KOPT-K1 (cell line): ENCODE measurements at regions not wholly inside any gene's neighbourhood (a gene's known extent, or its start where the extent isn't known, plus 50 kb on each side); places are given as distances from the start of the nearest gene placed in this dataset.
"Not testable (repeated sequence)": the region's sequence is repeated elsewhere in the genome, so short reads cannot be mapped to it uniquely, and the experiment has no call there.

Source experiments
- H3K27ac ChIP-seq: fragments of 200-600 bp; sonication (generic); 2 replicates; pipeline ENCODE4 v1.5.1; 2016; ENCODE audit warnings: antibody characterized with exemption, mild to moderate bottlenecking, low read depth, low read length; ENCODE audit not compliant: poor library complexity, severe bottlenecking
- H3K36me3 ChIP-seq: fragments of 200-600 bp; sonication (generic); 2 replicates; pipeline ENCODE4 v1.5.1; 2017; ENCODE audit warnings: antibody characterized with exemption, mild to moderate bottlenecking, low read length, moderate library complexity; ENCODE audit not compliant: insufficient read depth
- H3K9me3 ChIP-seq: fragments of 200-600 bp; sonication (generic); 2 replicates; pipeline ENCODE4 v1.5.1; 2017; ENCODE audit warnings: antibody characterized with exemption, low read length, mild to moderate bottlenecking; ENCODE audit not compliant: insufficient read depth, poor library complexity, severe bottlenecking

DNA sequence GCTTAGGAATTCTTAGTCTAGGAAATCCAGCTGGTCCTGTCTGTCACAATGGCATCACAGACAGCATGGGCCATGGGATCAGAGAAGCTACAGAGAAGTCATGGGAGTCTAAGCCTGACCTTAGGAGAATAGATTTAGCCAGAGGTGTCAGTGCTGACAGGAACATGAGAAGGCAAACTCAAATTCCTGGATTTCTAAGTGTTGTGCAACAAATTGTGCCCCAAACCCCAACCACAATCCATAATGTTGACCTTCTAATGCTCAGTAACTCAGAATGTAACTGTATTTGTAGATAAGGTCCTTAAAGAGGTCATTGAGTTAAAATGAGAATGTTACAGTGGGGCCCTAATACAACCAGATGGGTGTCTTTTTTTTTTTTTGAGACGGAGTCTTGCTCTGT lies 95.9 kb upstream of the RHOBTB1 start:
- Histone ChIP-seq H3K9me3 (no peaks in the 10 kb centered on the region), H3K27ac (no peak overlapping the region), H3K36me3 (no peaks in the 10 kb centered on the region)

DNA sequence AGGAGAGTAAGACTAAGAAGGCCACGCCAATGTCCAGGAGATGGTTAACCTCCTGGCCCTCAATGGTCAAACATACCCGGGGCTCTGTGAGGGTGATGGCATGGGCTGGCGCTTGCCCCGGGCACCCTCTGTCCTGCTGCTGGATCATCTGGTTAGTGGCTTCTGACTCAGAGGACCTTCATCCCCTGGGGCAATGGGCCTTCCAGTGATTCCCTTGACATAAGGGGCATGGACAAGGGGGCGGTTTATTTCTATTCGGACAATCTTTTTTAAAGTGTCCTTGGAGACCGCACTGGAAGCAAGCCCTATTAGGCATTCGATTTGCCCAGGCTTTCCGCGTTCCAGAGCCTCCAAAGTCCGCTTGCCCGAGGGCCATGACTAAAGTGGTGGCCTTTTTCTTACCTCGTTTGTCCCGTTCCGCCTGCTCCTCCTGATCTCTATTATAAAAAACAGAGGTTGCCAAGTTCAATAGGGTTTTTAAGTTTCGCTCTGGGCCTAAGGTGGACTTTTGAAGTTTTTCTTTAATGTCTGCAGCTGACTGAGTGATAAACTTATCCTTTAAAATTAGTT lies 93.4 kb upstream of the RHOBTB1 start:
- H3K36me3 ChIP-seq, H3K9me3 ChIP-seq, H3K27ac ChIP-seq: not testable (repeated sequence)

DNA sequence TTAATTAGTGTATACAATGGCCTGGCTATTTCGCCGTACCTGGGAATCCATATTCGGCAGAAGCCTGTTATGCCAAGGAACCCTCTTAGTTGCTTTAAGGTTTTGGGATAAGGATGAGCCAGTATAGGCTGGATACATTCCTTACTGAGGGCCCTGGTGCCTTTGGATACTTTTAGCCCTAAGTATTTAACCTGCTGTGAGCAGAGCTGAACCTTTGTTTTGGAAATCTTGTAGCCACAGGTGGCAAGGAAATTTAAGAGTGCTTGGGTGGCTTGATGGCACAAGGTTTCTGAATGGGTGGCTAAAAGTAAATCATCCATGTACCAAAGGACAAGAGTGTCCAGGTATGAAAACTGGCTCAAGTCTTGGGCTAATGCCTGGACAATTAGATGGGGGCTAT lies 92.2 kb upstream of the RHOBTB1 start:
- H3K9me3 ChIP-seq, H3K27ac ChIP-seq, H3K36me3 ChIP-seq: not testable (repeated sequence)

DNA sequence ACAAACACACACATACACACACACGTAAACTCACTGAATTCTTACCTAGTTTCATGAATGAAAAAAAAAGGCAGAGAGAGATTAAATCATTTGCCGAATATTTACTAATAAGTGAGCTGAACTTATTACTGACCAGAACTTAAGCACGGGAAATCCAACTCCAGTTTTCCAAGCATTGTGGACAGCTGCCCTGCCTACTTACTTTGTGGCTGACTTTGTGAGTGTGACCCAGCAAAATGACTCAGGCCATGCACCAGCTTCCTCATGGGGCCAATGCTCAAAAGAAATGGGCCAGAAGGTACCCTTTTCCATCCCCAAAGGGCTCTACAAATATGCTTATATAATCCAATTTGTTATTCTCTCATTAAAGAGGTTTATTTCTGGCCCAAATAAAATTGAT lies 87.4 kb upstream of the RHOBTB1 start:
- no peak overlapping the region for H3K27ac ChIP-seq
- H3K9me3 ChIP-seq: no peaks in the 10 kb centered on the region
- no peaks in the 10 kb centered on the region for H3K36me3 ChIP-seq

DNA sequence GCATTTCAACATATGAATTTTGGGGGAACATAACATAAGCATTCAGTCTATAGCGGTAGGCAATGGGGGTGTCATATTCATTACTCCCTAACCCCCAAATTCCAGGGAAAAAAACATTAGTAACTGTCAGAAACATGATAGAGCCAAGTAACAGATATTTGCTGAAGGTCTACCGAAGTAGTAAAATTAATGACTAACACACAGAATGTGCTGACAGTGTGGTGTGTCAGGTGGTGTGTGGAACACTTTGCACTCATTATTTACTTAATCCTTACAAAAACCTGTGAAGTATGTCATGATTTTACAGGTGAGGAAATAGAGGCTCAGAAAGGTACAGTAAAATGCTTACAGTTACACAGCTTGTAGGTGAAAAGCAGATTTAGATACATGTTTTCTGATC lies 85.4 kb upstream of the RHOBTB1 start:
- H3K9me3 ChIP-seq: no peaks in the 10 kb centered on the region
- H3K27ac ChIP-seq: no peak overlapping the region
- no peaks in the 10 kb centered on the region for H3K36me3 ChIP-seq

DNA sequence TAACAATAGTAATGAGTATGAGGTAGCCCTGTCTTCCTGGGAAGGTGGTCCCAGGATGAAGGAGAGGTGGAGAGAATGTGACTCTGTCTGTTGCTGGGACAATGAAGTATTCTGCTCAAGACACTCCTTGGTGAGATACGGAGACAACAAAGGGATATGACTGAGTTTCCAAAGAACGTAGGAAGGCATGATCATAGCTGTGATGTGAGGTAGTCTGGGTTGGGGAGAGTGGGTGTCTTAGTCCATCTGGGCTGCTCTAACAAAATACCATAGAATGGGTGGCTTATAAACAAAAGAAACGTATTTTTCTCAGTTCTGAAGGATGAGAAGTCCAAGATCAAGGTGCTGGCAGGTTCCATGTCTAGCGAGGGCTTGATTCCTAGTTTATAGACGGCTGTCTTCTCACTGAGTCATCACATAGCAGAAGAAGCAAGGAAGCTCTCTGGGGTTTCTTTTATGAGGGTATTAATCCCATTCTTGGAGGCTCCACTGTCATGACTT lies 84.9 kb upstream of the RHOBTB1 start:
- H3K27ac ChIP-seq: no peak overlapping the region
- H3K9me3 ChIP-seq: no peaks in the 10 kb centered on the region

DNA sequence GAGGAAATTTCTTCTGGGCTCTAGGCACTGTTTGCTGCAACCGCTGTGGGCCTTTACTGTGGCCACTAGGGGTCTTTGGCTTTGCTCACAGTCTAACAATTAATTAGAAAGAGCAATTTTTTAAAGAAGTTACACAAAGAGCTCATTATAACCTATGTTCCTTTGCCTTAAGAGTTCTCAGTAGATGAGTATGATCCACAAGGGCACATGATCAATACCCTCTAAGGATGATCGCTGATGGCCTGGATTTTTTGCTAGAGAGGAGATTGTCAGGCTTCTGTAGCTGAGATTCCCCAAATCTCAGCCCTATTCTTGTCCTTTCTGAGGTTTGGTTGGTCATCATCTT lies 80.8 kb upstream of the RHOBTB1 start:
- Histone ChIP-seq H3K9me3 (no peaks in the 10 kb centered on the region), H3K27ac (no peak overlapping the region), H3K36me3 (no peaks in the 10 kb centered on the region)

More for the DNA sequence above, 84.9 kb upstream of the RHOBTB1 start:
- H3K36me3 ChIP-seq: no peaks in the 10 kb centered on the region

DNA sequence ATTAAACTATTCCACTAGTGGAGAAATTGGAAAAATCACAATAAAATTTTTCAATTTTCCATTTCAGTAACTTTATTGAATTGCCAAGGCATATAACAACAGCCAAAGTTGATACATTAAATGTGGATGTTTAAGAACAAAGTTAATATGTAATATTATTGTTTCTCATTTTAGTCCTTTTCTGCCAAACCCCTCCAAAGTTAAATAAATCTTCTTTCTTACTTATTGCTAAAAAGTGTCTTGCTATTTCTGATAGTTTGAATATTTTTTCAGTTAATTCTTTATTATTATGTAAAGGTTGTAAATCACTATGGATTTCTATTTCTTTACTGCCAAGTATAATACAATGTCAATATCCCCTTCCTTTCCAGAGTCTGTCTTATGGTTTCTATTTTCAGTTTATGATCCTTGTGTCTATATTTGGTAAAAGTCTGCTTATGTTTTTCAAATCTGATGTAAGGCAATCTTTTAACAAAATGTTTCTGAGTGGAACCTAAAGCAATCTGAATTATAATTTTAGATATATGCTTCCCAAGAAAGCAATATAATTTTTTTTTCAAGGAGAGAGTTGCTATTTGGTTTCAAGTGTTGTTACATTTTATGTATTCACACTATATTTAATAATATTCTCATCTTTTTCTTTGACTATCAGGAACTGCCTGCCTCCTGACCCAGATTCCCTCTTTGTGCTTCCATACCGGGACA lies 80.3 kb upstream of the RHOBTB1 start:
- Histone ChIP-seq H3K9me3 (no peaks in the 10 kb centered on the region), H3K27ac (no peak overlapping the region)

DNA sequence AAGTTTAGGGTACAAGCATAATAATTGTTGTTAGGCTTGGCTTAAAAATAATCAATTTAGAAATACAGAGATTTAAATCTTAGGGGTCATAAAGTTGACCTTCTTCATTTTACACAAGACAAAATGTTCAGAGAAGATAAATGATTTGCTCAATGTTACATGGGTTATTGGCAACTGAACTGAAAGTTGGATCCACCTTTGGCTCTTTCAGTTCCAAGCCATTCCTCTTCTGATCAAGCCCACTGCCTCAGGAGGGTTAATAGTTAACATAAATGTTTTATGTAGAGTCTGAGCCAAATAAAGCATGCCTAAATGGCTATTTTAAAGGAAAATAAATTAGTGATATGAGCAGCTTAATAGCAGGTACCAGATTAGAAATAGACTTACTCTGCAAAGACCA lies 79.1 kb upstream of the RHOBTB1 start:
- no peaks in the 10 kb centered on the region for H3K9me3 ChIP-seq
- no peaks in the 10 kb centered on the region for H3K36me3 ChIP-seq
- H3K27ac ChIP-seq: no peak overlapping the region

More for the DNA sequence above, 80.3 kb upstream of the RHOBTB1 start:
- no peaks in the 10 kb centered on the region for H3K36me3 ChIP-seq

DNA sequence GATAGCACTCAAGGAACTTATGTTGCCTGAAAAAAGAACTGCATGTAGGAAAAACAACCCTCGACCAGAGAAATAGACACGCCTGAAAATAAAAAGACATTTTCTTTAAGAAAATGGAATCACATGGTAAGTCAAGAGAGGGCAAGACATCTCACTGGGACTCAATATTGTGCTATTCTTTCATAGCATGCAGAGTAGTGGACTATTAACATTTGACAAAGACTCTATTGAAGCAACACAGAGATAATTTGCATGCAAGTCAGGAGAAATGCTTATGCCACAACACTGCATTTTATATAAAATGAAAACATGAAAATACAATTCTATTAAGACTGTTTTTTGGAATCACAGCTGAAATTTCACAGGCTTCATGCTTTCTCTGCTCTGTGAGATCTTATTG lies 77.9 kb upstream of the RHOBTB1 start:
- Histone ChIP-seq H3K9me3 (no peaks in the 10 kb centered on the region), H3K36me3 (no peaks in the 10 kb centered on the region), H3K27ac (no peak overlapping the region)

DNA sequence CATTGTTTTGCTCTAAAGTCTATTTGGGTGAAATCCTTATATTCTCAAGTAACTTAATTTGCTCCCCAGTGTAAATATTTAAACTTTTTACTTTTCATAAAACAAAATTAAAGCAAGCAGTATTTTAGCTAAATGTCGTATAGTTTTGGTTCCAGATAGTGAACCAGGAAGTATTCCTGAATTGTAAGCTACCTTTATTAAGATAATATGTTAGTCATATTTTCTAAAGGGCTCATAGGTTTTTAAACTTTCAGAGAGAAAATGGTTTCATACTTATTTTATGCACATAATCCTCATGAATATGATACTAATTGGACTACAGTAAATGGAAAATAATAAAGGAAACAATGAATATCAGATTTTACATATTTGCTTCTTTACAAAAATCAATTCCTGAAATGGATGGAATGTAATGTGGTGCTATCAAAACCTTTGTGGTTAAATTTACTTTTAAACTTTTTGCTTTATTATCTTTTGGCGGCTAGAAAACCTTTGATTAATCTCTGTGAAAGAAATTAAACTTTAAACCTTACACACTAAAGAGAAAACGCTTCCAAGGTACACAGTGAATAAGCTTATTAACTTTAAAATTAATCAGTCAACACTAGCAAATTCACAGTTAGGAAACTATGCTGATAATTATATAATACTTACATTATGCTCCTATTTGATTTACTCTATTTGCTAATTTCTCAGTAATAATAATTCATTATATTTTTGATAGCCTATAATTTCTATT lies 76.6 kb upstream of the RHOBTB1 start:
- H3K27ac ChIP-seq: no peak overlapping the region
- H3K9me3 ChIP-seq: no peaks in the 10 kb centered on the region
- H3K36me3 ChIP-seq: no peaks in the 10 kb centered on the region

DNA sequence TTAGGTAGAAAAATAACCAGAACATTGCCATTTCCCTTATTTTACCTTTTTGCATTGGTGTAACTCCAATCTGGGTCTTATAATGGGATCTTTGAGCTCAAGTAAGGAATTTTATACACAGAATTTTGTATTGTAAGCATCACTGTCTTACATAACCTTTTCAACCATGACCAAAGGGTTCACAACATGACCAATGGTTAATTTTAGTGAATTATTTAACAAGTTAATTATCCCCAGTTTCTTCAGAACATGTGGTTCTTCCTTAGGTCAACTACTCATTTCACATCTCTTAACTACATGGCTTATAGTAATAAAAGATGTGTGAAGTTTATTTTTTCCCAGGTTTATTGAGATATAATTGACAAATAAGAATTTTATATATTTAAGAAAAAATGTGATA lies 74.2 kb upstream of the RHOBTB1 start:
- Histone ChIP-seq H3K27ac (no peak overlapping the region), H3K9me3 (no peaks in the 10 kb centered on the region), H3K36me3 (no peaks in the 10 kb centered on the region)

DNA sequence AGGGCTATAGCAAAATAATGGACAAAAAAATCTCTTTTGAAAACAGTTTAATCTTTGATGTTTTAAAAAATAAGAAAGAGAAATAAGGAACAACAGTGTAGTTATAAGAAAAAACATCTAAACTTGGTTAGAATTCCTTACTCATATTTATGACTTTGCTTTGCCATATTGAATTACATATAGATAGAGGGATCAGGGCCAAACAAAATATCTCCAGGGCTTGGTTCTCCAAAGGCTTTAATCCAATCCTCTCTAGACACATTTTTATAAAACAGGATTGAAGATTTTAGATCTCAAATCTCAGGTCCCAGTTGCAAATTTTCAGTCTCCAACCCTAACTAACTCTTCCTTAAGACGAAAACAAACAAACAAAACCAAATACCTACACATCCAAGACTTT lies 72.6 kb upstream of the RHOBTB1 start:
- Histone ChIP-seq H3K27ac (no peak overlapping the region), H3K9me3 (no peaks in the 10 kb centered on the region), H3K36me3 (no peaks in the 10 kb centered on the region)

DNA sequence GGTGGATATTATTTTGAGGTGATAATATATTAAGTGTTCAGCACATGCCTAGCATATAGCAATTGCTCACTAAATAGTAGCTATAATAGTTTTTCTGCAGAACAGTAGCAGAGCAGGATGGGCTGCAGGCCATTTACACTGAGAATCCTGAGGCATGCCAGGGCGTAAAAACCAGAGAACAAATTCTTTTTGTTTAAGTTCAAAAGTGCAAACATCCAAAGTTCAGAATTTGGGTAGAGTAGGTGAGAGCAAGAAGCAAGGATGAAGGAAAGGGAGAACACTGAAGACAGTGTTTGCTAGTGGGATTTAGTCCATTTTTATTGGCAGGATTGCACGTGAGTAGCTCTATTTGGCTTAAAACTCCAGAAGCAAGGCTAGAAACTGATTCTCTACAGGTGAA lies 72.0 kb upstream of the RHOBTB1 start:
- Histone ChIP-seq H3K9me3 (no peaks in the 10 kb centered on the region), H3K27ac (no peak overlapping the region), H3K36me3 (no peaks in the 10 kb centered on the region)

DNA sequence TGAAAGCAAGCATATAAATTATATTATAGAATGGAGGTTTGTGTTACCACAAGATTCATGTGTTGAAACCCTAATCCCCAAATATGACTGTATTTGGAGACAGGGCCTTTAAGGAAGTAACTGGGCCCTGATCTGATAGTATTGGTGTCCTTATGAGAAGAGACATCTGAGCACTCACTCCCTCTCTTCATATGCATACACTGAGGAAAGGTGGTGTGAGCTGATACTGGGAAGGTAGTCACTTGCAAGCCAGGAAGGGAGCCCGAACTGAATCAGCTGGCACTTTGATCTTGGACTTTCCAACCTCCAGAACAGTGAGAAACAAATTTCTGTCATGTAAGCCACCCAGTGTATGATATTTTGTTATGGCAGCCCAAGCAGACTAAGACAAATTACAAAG lies 66.9 kb upstream of the RHOBTB1 start:
- Histone ChIP-seq H3K27ac (no peak overlapping the region), H3K36me3 (no peaks in the 10 kb centered on the region), H3K9me3 (no peaks in the 10 kb centered on the region)

DNA sequence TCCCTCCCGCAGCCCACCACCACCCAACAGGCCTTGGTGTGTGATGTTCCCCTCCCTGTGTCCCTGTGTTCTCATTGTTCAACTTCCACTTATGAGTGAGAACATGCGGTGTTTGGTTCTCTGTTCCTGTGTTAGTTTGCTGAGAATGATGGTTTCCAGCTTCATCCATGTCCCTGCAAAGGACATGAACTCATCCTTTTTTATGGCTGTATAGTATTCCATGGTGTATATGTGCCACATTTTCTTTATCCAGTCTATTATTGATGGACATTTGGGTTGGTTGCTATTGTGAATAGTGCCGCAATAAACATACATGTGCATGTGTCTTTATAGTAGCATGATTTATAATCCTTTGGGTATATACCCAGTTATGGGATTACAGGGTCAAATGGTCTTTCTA lies 59.1 kb upstream of the RHOBTB1 start:
- H3K27ac ChIP-seq, H3K9me3 ChIP-seq, H3K36me3 ChIP-seq: not testable (repeated sequence)
